HG02642 (cell line): ENCODE measurements at regions not wholly inside any gene's neighbourhood (a gene's known extent, or its start where the extent isn't known, plus 50 kb on each side); places are given as distances from the start of the nearest gene placed in this dataset.
"Not testable (repeated sequence)": the region's sequence is repeated elsewhere in the genome, so short reads cannot be mapped to it uniquely, and the experiment has no call there.

Experiments used
- ATAC-seq: cut with Tn5 transposase; IDR thresholded peaks from one replicate; pipeline ENCODE4 v1.9.1; 2021; ENCODE audit warnings: mild to moderate bottlenecking; ENCODE audit not compliant: unreplicated experiment, poor library complexity

- no peak for ATAC-seq
These were observed 815.4 kb upstream of the PCDH10 start for GRCh38 chr4:132333724-132334047.

DNA sequence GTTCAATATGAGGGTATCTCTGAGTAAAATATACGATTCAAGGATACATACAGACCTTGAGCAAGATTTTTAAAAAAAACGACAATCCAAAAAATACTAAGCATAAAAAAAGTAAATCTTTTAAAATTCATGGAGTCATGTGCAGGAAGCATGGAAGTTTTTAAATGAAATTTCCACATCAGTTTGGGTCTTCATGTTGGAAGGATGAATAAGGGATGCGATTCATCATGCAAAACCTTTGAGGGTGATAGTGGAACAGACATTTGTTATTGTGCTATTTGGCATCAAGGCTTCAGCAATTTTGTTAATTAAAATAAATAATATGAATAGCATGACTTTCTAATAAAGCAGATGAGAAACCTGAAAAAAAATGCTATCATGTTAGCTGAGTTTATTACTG is 815.0 kb upstream of the PCDH10 start:
- ATAC-seq, result no peak

- no peak for ATAC-seq
These were observed 803.9 kb upstream of the PCDH10 start for GRCh38 chr4:132344924-132345828.

GRCh38 chr4:132346016-132346415 is 803.1 kb upstream of the PCDH10 start:
- no peak for ATAC-seq

GRCh38 chr4:132351606-132352005 is 797.5 kb upstream of the PCDH10 start:
- ATAC-seq, result not testable (repeated sequence)

DNA sequence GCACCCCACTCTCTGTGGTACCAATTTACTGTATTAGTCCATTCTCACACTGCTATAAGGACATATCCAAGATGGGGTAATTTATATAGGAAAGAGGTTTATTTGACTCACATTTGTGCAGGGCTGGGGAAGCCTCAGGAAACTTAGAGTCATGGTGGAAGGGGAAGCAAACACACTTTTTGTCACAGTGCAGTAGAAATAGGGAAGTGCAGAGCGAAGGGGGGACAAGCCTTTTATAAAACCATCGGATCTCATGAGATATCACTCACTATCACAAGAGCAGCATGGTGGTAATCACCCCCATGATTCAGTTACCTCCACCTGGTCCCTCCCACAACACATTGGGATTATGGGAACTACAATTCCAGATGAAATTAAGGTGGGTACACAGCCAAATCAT is 766.9 kb upstream of the PCDH10 start:
- ATAC-seq, result no peak

DNA sequence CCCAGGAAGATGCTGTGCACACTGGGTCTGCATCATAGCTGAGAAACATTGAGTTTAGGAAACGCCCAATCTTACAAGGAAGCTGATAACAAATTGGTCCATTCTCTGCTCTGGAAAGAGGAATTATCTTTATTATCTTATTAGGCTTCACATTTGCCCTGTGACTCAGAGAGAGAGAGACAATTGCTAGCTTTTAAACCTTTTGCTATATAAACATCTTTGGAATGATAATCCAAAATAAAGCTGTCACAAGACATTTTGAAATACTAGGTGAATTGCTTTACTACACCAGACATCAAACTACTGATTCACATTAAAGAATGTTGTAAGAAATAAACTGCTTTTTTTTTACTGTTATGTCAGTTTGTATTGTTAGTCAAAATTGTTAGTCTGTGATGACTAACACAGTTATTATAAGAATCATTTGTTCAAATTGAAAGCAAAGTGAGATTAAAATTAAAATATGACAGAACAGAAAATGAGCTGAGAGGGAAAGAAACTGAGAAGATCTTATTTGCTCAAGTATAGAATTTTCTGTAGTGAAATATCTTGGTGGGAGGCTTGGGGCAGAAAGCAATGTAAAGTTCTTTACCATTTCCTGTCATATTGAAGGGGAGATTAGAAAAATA is 765.4 kb upstream of the PCDH10 start:
- no peak for ATAC-seq

DNA sequence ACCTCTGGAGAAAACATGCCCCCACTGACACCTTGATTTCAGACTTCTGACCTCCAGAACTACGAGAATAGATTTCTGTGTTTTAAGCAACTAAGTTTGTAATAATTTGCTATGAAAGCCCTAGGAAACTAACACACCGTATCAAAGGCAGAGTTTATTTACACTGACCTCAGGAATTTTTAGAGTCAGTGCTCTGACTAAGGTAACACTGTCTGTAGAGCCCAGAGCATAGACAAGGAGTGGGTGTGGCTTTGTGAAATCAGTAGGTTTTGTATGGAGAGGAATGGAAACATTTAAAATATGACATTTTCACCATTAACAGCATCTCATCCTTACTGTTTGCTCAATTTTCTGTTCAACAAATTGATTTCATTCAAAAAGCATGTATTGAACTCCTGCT is 764.4 kb upstream of the PCDH10 start:
- ATAC-seq, result no peak

DNA sequence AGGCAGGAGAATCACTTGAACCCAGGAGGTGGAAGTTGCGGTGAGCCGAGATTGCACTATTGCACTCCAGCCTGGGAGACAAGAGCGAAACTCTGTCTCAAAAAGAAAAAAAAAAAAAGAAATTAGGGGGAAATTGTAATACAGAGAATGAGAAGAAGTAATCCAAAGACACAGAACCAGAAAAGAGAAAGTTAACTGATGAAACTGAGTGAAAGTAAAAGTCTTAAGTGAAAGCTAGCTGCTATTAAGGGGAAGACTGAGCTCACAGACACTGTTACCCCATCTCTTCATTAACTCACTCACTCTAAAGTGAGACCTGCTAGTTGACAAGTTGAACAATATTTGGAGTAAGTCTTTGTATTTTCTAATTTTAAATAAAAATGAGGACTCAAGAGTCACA is 763.0 kb upstream of the PCDH10 start:
- ATAC-seq, result no peak

DNA sequence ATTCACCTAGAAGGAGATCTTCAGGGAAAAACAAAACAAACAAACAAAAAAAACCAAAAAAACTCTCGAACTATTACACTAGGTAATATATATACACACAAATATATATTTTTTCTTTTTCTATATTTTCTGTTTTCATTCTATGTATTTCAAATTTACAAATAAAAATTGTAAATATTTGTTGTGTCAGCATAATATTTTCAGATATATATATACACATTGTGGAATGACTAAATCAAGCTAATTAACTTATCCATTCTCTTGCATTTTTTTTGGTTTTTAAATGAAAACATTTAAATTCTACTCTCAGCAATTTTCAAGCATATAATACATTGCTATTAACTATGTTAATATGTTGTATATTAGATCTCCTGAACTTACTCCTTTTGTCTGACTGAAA is 762.0 kb upstream of the PCDH10 start:
- no peak for ATAC-seq

DNA sequence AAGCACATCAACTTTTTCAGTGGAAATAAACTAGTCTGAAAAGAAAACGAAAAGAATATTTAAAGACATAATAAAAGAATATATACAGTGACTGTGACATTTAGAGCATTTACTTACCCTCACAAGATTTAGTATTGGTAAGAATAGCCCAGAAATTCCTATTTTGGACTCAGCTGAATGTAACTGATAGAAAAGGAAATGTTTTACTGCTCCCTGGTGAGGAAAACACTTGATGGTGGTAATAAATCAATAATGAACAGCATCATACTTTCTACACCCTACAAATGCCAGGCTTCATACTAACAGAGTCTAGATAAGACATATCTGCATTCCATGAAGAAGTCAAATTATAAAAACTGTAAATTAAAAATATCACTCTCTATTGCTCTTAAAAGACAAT is 753.5 kb upstream of the PCDH10 start:
- ATAC-seq, result no peak

GRCh38 chr4:132396636-132397035 is 752.5 kb upstream of the PCDH10 start:
- no peak for ATAC-seq

DNA sequence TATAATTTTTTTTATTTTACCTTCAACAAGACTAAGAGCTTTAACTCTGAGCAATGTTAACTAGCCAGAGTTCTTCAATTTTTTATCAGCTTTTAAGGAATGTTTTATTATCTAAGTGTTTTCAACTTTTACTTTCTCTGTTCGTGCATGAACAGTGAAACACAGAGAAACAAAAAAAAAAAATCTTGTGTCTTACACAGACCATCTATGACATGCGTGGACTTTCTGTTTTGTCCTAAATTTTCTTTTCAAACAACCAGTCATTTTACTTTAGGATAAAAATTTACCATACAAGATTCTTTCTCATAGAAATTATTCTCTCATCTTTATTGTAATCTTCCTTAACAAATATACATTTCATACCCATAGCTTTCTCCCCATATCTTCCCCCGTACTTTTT is 731.9 kb upstream of the PCDH10 start:
- ATAC-seq, result no peak

DNA sequence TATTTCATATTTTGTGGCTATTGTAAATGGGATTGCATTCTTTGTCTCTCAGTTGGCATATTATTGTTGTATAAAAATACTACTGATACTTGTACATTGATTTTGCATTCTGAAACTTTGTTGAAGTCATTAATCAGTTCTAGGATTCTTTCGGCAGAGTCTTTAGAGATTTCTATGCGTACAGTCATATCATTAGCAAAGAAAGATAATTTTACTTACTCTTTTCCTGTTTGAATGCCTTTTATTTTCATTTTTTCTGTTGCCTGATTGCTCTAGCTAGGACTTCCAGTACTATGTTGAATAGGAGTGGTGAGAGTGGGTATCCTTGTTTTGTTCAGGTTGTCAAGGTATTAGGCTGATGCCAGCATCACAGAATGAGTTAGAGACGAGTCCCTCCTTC is 722.0 kb upstream of the PCDH10 start:
- no peak for ATAC-seq

GRCh38 chr4:132437117-132437516 is 712.0 kb upstream of the PCDH10 start:
- ATAC-seq, result no peak

- ATAC-seq, result no peak
These were observed 703.7 kb upstream of the PCDH10 start for GRCh38 chr4:132445386-132445785.

DNA sequence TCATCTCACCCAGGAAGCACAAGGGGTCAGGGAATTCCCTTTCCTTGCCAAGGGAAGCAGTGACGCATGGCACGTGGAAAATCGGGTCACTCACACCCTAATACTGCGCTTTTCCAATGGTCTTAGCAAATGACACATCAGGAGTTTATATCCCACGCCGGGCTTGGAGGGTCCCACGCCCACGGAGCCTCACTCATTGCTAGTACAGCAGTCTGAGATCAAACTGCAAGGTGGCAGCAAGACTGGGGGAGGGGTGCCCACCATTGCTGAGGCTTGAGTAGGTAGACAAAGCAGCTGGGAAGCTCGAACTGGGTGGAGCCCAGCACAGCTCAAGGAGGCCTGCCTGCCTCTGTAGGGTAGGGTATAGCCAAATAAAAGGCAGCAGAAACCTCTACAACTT is 691.1 kb upstream of the PCDH10 start:
- not testable (repeated sequence) for ATAC-seq

DNA sequence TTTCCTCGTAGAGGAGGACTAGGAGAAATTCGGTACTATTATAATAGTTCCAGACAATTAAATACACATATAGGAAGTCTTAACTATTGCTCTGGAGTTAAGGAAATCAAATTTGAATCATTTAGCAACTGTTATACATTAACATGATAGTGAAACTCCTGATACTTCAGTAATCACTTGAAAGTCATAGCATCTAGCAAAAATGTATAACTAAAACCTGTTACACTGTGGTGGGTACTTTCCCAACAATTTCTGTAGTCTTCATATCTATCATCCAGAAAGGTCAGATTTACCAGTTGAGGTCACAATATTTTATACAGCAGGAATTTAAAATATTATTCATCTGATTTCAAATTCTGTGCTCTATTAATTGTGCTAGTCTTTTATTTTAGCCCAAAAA is 669.6 kb upstream of the PCDH10 start:
- no peak for ATAC-seq

- ATAC-seq, result no peak
These were observed 660.5 kb upstream of the PCDH10 start for GRCh38 chr4:132488555-132488954.

DNA sequence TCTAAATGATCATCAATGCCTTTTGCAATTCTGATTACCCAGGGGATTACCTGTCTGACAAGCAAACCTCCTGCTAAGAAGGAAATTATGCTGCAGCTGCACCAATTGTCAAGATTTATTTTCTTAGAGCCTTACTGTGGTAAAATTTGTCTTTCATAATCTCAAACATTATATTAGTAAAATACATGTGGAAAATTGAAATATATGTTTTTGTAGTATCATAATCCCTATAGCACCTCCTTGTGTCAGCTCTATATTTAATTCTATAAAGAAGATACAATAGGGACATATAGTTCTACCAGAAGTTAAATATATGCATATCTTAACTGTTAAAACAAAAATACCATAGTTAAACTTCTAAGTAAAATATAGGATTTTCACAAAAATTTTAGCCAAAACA is 655.6 kb upstream of the PCDH10 start:
- ATAC-seq, result no peak

GRCh38 chr4:132495267-132495812 is 653.8 kb upstream of the PCDH10 start:
- not testable (repeated sequence) for ATAC-seq

GRCh38 chr4:132498215-132498614 is 650.9 kb upstream of the PCDH10 start:
- ATAC-seq, result no peak
